ENCODE measurements at regions not wholly inside any gene's neighbourhood (a gene's known extent, or its start where the extent isn't known, plus 50 kb on each side); places are given as distances from the start of the nearest gene placed in this dataset.

- TF ChIP-seq, protein P1, sequence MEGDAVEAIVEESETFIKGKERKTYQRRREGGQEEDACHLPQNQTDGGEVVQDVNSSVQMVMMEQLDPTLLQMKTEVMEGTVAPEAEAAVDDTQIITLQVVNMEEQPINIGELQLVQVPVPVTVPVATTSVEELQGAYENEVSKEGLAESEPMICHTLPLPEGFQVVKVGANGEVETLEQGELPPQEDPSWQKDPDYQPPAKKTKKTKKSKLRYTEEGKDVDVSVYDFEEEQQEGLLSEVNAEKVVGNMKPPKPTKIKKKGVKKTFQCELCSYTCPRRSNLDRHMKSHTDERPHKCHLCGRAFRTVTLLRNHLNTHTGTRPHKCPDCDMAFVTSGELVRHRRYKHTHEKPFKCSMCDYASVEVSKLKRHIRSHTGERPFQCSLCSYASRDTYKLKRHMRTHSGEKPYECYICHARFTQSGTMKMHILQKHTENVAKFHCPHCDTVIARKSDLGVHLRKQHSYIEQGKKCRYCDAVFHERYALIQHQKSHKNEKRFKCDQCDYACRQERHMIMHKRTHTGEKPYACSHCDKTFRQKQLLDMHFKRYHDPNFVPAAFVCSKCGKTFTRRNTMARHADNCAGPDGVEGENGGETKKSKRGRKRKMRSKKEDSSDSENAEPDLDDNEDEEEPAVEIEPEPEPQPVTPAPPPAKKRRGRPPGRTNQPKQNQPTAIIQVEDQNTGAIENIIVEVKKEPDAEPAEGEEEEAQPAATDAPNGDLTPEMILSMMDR (IDR thresholded peaks at IDR 0.05): no peak
- no peak for TF ChIP-seq POLR2A (IDR thresholded peaks at IDR 0.05)
Observed at GRCh38 chr4:57190601-57191481, 80.7 kb upstream of the IGFBP7 start.
